GM12872 (cell line): ENCODE measurements at regions not wholly inside any gene's neighbourhood (a gene's known extent, or its start where the extent isn't known, plus 50 kb on each side); places are given as distances from the start of the nearest gene placed in this dataset.

Source experiments
- TF ChIP-seq, protein P1 (sequence below): IDR thresholded peaks from 3 replicates; pipeline ENCODE4 v1.5.1; 2011; ENCODE audit warnings: low read depth, mild to moderate bottlenecking, low read length, moderate library complexity; ENCODE audit not compliant: insufficient read depth

DNA sequence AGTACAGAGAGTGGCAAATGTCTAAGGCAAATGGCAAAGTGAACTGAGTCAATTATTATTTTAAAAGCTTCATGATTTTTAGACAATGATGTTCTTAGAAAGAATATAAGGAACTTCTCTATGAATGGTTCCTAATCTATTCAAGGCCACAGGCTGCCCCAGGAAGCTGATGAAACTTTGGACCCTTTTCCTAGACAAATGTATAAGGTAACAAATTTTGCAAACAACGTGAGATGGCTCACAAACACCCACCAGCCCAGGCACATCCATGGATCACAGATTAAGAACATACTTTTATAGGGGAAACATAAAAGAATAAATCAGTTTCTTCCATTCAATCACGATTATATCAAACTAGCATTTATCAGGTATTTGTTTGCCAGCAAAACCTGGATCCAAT, 659.0 kb downstream of the IRS1 start:
- TF ChIP-seq, protein P1, sequence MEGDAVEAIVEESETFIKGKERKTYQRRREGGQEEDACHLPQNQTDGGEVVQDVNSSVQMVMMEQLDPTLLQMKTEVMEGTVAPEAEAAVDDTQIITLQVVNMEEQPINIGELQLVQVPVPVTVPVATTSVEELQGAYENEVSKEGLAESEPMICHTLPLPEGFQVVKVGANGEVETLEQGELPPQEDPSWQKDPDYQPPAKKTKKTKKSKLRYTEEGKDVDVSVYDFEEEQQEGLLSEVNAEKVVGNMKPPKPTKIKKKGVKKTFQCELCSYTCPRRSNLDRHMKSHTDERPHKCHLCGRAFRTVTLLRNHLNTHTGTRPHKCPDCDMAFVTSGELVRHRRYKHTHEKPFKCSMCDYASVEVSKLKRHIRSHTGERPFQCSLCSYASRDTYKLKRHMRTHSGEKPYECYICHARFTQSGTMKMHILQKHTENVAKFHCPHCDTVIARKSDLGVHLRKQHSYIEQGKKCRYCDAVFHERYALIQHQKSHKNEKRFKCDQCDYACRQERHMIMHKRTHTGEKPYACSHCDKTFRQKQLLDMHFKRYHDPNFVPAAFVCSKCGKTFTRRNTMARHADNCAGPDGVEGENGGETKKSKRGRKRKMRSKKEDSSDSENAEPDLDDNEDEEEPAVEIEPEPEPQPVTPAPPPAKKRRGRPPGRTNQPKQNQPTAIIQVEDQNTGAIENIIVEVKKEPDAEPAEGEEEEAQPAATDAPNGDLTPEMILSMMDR = no peak

DNA sequence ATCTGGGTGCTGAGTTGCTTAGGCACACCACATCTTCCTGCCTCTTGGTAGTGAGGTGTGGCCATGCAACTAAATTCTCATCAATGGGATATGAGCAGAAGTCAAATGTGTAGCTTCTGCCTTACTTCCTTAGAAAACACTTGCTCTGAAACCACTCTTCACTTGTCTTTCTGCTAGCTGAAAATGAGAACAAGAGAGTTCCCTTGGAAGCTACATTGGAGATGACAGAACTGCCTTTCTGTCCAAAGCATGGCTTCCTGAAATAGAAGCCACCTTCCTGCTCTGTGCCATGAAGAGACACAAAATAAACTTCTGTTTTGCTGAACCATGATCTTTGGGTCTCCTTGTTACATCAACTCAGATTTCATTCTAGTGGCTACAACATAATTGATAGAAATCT, 659.9 kb downstream of the IRS1 start:
- TF ChIP-seq, protein P1 = no peak

DNA sequence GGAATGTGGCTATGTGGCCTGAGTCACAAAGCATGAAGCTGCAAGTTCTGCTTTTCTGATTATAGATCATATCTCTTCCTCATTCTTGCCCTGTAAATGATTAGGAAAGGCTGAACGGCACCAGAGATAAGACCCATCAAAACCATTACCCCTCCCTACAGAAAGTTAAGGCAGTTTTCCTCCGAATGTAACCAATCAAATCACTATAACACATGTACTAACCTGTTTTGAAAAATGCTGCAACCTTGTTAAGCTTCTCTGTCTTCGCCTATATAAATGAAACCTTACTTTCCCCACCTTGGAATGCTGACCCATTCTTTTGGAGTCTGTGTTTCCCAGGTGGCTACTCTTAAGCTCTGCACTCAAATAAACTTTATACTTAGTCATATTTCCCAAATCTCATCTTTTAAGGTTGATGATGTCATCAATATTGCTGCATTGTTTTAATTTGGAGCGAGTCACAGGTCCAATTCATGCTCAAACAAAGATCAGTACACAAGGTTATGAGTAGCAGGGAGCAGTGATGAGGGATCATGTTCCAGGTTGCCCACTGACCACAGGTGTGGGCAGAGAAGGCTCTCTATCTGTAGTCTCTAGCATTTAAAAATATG, 662.3 kb downstream of the IRS1 start:
- TF ChIP-seq, protein P1 = no peak

DNA sequence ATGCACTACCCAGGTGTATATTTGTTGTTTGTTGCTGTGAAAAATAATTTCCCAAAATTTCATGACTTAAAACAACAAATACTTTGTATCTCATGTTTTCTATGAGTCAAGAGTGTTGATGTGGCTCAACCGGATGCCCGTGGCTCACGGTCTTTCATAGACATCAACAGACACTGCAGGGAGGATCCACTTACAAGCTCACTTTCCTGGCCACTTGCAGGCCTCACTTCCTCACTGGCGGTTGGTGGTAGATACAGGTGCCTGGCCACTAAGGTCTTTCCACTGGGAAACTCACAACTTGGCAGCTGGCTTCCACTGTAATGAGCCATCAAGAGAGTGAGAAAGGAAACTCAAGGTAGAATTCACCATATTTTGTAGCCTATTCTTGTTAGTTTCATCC, 662.9 kb downstream of the IRS1 start:
- TF ChIP-seq, protein P1 = no peak

DNA sequence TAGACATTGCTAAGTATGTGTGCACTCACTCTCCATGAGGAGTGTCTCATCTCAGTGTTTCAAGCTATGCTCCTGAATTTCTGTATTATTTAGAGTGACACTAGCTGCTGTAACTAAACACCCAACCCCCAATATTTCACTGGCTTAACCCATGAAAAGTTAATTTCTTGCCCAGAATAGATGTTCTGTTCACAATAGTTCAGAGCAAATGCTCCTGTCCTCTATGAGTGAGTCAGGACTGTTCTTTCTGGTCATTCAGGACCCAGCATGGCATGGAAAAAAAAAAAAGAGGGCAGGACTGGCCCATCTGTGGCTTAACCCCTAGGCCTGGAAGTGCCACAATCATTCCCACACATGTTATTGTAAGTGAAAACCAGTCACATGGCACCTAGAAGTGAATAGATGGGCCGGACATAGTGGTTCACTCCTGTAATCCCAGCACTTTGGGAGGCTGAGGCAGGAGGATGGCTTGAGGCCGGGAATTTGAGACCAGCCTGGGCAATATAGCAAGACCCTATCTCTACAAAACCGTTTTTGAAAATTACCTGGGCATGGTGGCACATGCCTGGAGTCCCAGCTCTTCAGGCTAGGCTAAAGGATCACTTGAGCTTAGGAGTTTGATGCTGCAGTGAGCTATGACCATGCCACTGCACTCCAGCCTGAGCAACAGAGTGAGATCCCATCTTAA, 663.6 kb downstream of the IRS1 start:
- TF ChIP-seq, protein P1 = no peak

DNA sequence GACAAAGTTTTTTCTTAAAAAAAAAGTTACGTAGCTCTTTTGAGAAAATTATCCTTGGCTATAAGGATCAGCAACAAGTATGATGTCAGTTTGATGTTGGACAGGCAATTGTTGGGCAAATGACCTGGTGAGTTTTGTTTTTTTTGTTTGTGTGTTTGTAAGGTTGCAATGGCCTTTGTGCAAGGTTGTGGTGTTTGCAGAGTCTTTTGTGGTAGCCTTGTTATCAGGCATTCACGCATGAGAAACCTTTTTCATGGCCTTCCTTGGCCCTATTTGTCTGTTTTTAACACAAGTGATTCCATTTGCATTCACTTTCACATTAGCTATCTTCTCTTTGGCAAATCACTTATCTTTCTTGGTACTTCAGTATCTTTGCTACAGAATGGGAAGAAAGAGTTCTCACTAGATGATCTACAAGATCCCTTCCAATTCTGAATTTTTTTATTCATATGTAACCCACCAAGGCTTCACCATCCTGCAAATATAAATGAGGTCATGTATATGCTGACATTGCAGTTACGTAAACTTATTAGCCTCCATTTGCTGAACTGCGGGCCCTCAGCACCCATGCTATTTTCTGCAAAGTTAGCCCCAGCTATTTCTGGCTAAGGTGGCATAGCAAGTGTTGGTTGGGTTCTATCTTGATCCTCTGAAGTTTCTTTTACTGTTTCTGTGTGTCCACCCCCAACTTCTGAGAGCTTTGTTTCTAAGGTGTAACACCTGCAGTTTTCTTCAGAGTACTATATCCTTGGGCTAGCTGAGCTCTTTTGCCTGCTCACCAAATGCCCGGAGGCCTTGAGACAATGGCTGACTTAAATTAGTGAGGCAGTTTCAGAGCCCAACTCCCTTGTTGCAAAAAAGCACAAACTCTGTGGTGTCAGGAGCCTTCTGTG, 667.1 kb downstream of the IRS1 start:
- TF ChIP-seq, protein P1 = no peak

DNA sequence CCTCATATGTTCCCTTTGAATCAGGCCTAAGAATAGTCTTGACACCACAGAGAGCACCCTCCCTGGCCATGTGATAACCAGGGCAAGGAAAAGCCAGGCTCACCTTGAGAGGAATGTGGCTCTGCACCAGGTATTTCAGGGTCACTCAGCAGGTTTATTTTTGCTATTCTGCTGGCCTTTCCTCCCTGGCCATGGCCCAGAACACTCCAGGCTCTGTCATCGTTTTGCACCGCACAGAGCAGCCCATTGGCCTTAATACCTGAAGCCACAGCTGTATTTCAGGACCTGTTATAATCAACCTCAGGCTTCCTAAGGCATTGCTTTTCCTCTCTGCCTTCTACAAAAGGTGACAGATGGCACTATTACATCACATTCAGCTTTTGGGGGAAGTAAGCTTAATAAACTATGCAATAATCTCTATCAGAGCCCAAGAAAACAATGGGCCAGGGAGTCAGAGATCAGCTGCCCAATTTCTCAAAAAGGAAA, 668.3 kb downstream of the IRS1 start:
- TF ChIP-seq, protein P1 = no peak
